Transverse colon (tissue), 3 donors: ENCODE measurements at regions not wholly inside any gene's neighbourhood (a gene's known extent, or its start where the extent isn't known, plus 50 kb on each side); places are given as distances from the start of the nearest gene placed in this dataset.

ENCODE experiments used
- CTCF ChIP-seq, 5 experiments: fragments of 200-600 bp in 3 of 5; fragments of 450-650 bp in 2 of 5; sonication (generic) in 3 of 5; IDR thresholded peaks; 1 replicate in 2 of 5; 2 replicates in 3 of 5; pipeline ENCODE4 v1.5.1; 2016 to 2017; ENCODE audit warnings: antibody characterized with exemption in 5 of 5, inconsistent platforms in 3 of 5, mild to moderate bottlenecking in 2 of 5, moderate library complexity in 1 of 5
- POLR2A ChIP-seq: fragments of 450-650 bp; IDR thresholded peaks from one replicate; pipeline ENCODE4 v1.6.1; 2016; ENCODE audit warnings: antibody characterized with exemption, mild to moderate bottlenecking, moderate library complexity

- no peak for TF ChIP-seq CTCF (IDR thresholded peaks at IDR 0.05)
- no peak for TF ChIP-seq POLR2A
Observed at GRCh38 chr22:49324527-49325491, 502.9 kb downstream of the BRD1 start.
